Bronchial epithelial cell (primary cell): ENCODE measurements at regions not wholly inside any gene's neighbourhood (a gene's known extent, or its start where the extent isn't known, plus 50 kb on each side); places are given as distances from the start of the nearest gene placed in this dataset.

Experiments
- DNase-seq: peaks from one replicate; pipeline ENCODE4 v3.0.0-alpha.2; 2010; ENCODE audit warnings: low read depth
- FAIRE-seq: peaks from 2 replicates; lab custom pipeline; 2011; peaks lifted over from hg19 to GRCh38; lab: Jason Lieb, UNC
- H3K27me3 ChIP-seq: 2 replicates; pipeline ENCODE4 v1.5.1; 2011; ENCODE audit warnings: low read length; ENCODE audit not compliant: control insufficient read depth, insufficient read depth
- H3K36me3 ChIP-seq: 2 replicates; pipeline ENCODE4 v1.5.1; 2011; ENCODE audit warnings: low read length; ENCODE audit not compliant: control insufficient read depth, insufficient read depth
- H3K4me3 ChIP-seq: 2 replicates; pipeline ENCODE4 v1.5.1; 2011; ENCODE audit warnings: mild to moderate bottlenecking, low read depth, low read length, control low read depth
- CTCF ChIP-seq: IDR thresholded peaks from 2 replicates; pipeline ENCODE4 v1.5.1; 2011; ENCODE audit warnings: mild to moderate bottlenecking, moderate library complexity, low read length, control low read depth, inconsistent platforms; ENCODE audit not compliant: insufficient read depth, severe bottlenecking

- TF ChIP-seq CTCF: peak; percentile 76
- DNase-seq: peak; percentile 90
- no peak overlapping the region for H3K4me3 ChIP-seq
- no peaks in the 10 kb centered on the region for H3K36me3 ChIP-seq
- peak; percentile 60 for FAIRE-seq
- no peaks in the 10 kb centered on the region for H3K27me3 ChIP-seq
Observed at GRCh38 chr4:53908661-53909078, 155.7 kb downstream of the CHIC2 start.

- DNase-seq (peak; percentile 67), FAIRE-seq (no peak)
- H3K4me3 ChIP-seq: no peak overlapping the region
- no peaks in the 10 kb centered on the region for H3K36me3 ChIP-seq
- no peaks in the 10 kb centered on the region for H3K27me3 ChIP-seq
- no peak for TF ChIP-seq CTCF
Observed at GRCh38 chr4:53907772-53908171, 156.6 kb downstream of the CHIC2 start.

- no peaks in the 10 kb centered on the region for H3K36me3 ChIP-seq
- no peak for TF ChIP-seq CTCF
- FAIRE-seq (no peak), DNase-seq (no peak)
- no peaks in the 10 kb centered on the region for H3K27me3 ChIP-seq
- H3K4me3 ChIP-seq: no peak overlapping the region
Observed at GRCh38 chr4:53906606-53907190, 157.7 kb downstream of the CHIC2 start.

- no peaks in the 10 kb centered on the region for H3K36me3 ChIP-seq
- H3K27me3 ChIP-seq: no peaks in the 10 kb centered on the region
- FAIRE-seq: peak; percentile 95
- no peak overlapping the region for H3K4me3 ChIP-seq
- DNase-seq: peak; percentile 62
- TF ChIP-seq CTCF: no peak
Observed at GRCh38 chr4:53905941-53906377, 158.4 kb downstream of the CHIC2 start.

- DNase-seq (no peak), FAIRE-seq (no peak)
- Histone ChIP-seq H3K27me3 (no peaks in the 10 kb centered on the region), H3K36me3 (no peaks in the 10 kb centered on the region), H3K4me3 (no peak overlapping the region)
- no peak for TF ChIP-seq CTCF
Observed at GRCh38 chr4:53905276-53905940, 159.0 kb downstream of the CHIC2 start.

GRCh38 chr4:53902786-53903185 lies 161.6 kb downstream of the CHIC2 start:
- Histone ChIP-seq H3K27me3 (no peaks in the 10 kb centered on the region), H3K36me3 (no peaks in the 10 kb centered on the region), H3K4me3 (no peak overlapping the region)
- no peak for FAIRE-seq
- peak; percentile 70 for DNase-seq
- TF ChIP-seq CTCF: no peak
